Thoracic aorta (tissue), 2 donors: ENCODE measurements at regions not wholly inside any gene's neighbourhood (a gene's known extent, or its start where the extent isn't known, plus 50 kb on each side); places are given as distances from the start of the nearest gene placed in this dataset.
"Not testable (repeated sequence)": the region's sequence is repeated elsewhere in the genome, so short reads cannot be mapped to it uniquely, and the experiment has no call there.

Source experiments
- ATAC-seq: fragments of 150-250 bp; one replicate; pipeline ENCODE4 v1.8.0; 2017; ENCODE audit warnings: low read depth; ENCODE audit not compliant: insufficient number of reproducible peaks, low FRiP score
- DNase-seq: peaks from one replicate; pipeline ENCODE4 v3.0.0-alpha.2; 2020; ENCODE audit warnings: low spot score
- H3K27ac ChIP-seq, 2 donors: fragments of 200-600 bp; sonication (generic); 1 replicate in 1 of 2; 2 replicates in 1 of 2; pipeline ENCODE4 v1.5.1; 2016; ENCODE audit warnings: mild to moderate bottlenecking in 2 of 2, moderate library complexity in 2 of 2
- H3K27me3 ChIP-seq: fragments of 200-600 bp; sonication (generic); replicated peaks from 2 replicates; pipeline ENCODE4 v1.6.0; 2016; ENCODE audit warnings: mild to moderate bottlenecking; ENCODE audit not compliant: insufficient read depth
- H3K36me3 ChIP-seq: fragments of 200-600 bp; sonication (generic); one replicate; pipeline ENCODE4 v1.5.1; 2016
- H3K4me1 ChIP-seq, 2 donors: fragments of 200-600 bp; sonication (generic); 1 replicate in 1 of 2; 2 replicates in 1 of 2; pipeline versions ENCODE4 v1.5.1 to v1.6.0; 2016; ENCODE audit warnings: low read depth in 2 of 2, mild to moderate bottlenecking in 1 of 2; ENCODE audit not compliant: control insufficient read depth in 1 of 2
- H3K4me3 ChIP-seq: fragments of 200-600 bp; sonication (generic); 2 replicates; pipeline ENCODE4 v1.5.1; 2016; ENCODE audit warnings: mild to moderate bottlenecking
- H3K9me3 ChIP-seq: fragments of 200-600 bp; sonication (generic); 2 replicates; pipeline ENCODE4 v1.5.1; 2016
- TF ChIP-seq, protein P1 (sequence below): fragments of 200-600 bp; sonication (generic); IDR thresholded peaks from one replicate; pipeline ENCODE4 v1.5.1; 2019; ENCODE audit warnings: antibody characterized with exemption

GRCh38 chr20:53782612-53783246 lies 189.1 kb upstream of the ZNF217 start:
- DNase-seq (no peak), ATAC-seq (no peak)
- Histone ChIP-seq H3K27ac (no peak overlapping the region), H3K4me1 (no peaks in the 10 kb centered on the region), H3K4me3 (no peak overlapping the region), H3K27me3 (no peaks in the 10 kb centered on the region), H3K9me3 (no peaks in the 10 kb centered on the region), H3K36me3 (no peaks in the 10 kb centered on the region)
- TF ChIP-seq, protein P1, sequence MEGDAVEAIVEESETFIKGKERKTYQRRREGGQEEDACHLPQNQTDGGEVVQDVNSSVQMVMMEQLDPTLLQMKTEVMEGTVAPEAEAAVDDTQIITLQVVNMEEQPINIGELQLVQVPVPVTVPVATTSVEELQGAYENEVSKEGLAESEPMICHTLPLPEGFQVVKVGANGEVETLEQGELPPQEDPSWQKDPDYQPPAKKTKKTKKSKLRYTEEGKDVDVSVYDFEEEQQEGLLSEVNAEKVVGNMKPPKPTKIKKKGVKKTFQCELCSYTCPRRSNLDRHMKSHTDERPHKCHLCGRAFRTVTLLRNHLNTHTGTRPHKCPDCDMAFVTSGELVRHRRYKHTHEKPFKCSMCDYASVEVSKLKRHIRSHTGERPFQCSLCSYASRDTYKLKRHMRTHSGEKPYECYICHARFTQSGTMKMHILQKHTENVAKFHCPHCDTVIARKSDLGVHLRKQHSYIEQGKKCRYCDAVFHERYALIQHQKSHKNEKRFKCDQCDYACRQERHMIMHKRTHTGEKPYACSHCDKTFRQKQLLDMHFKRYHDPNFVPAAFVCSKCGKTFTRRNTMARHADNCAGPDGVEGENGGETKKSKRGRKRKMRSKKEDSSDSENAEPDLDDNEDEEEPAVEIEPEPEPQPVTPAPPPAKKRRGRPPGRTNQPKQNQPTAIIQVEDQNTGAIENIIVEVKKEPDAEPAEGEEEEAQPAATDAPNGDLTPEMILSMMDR = no peak

DNA sequence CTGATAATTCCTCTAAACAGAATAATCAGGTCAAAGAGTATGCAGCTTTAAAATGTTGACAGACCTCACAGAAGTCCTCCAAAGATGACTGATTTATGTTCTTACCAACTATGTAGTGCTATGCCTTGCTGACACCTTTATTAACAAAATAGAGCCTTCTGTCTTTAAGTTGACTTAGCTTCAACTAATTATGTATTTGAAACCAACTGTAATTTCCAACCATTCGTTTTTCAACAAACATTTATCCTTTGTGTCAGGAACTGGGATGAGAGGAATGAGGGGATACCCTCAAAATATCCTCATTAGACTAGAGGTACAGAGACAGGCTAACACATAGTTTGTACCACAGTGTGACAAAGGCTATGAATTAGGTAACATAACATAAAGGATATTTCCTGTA lies 186.2 kb upstream of the ZNF217 start:
- Histone ChIP-seq H3K27me3 (no peaks in the 10 kb centered on the region), H3K27ac (no peak overlapping the region), H3K4me3 (no peak overlapping the region), H3K9me3 (no peaks in the 10 kb centered on the region), H3K4me1 (no peaks in the 10 kb centered on the region), H3K36me3 (no peaks in the 10 kb centered on the region)
- ATAC-seq (no peak), DNase-seq (no peak)
- TF ChIP-seq, protein P1 = no peak

DNA sequence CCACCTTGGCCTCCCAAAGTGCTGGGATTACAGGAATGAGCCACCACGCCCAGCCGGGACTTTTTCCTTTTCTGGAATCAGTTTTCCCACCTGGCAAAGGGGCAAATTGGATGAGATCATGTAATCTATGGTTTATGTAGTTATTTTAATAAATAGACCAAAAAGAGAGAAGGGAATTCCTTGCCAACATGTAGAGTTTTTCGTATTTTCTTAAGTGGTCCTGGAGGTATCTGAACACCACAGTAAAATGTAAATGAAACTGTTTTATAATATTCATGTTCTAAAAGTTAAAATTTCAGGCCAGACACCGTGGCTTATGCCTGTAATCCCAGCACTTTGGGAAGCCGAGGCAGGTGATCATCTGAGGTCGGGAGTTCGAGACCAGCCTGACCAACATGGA lies 185.1 kb upstream of the ZNF217 start:
- Histone ChIP-seq H3K27ac (no peak overlapping the region), H3K9me3 (no peaks in the 10 kb centered on the region), H3K4me1 (peaks cover 0 to 11% of the 10 kb centered on the region in 2 donors), H3K36me3 (no peaks in the 10 kb centered on the region), H3K27me3 (no peaks in the 10 kb centered on the region), H3K4me3 (no peak overlapping the region)
- DNase-seq (no peak), ATAC-seq (no peak)
- TF ChIP-seq, protein P1 = no peak

- no peaks in the 10 kb centered on the region for H3K36me3 ChIP-seq
- no peak overlapping the region for H3K27ac ChIP-seq
- TF ChIP-seq, protein P1 = no peak
- H3K9me3 ChIP-seq = no peaks in the 10 kb centered on the region
- DNase-seq = no peak
- no peak overlapping the region for H3K4me3 ChIP-seq
- no peak for ATAC-seq
- H3K4me1 ChIP-seq = peaks cover 5 to 17% of the 10 kb centered on the region in 2 donors
- no peaks in the 10 kb centered on the region for H3K27me3 ChIP-seq
Measured at GRCh38 chr20:53778041-53778516, 184.4 kb upstream of the ZNF217 start.

GRCh38 chr20:53777402-53777801 lies 183.8 kb upstream of the ZNF217 start:
- ATAC-seq, H3K4me3 ChIP-seq, H3K27me3 ChIP-seq, H3K36me3 ChIP-seq, H3K27ac ChIP-seq, DNase-seq, H3K9me3 ChIP-seq: not testable (repeated sequence)
- H3K4me1 ChIP-seq = peaks cover 5 to 22% of the 10 kb centered on the region in 2 donors

DNA sequence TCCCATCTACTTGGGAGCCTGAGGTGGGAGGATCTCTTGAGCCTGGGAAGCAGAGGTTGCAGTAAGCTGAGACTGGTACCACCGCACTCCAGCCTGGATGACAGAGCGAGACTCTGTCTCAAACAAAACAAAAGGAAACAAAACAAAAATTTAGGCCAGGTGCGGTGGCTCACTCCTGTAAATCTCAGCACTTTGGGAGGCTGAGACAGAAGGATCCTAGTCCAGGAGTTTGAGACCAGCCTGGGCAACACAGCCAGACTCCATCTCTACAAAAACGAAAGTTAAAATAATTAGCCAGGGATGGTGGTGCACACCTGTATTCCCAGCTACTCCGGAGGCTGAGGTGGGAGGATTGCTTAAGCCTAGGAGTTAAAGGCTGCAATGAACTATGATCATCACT lies 183.2 kb upstream of the ZNF217 start:
- DNase-seq (no peak), ATAC-seq (no peak)
- TF ChIP-seq, protein P1 = no peak
- Histone ChIP-seq H3K27ac (no peak overlapping the region), H3K9me3 (no peaks in the 10 kb centered on the region), H3K4me1 (peaks cover 5 to 22% of the 10 kb centered on the region in 2 donors), H3K27me3 (no peaks in the 10 kb centered on the region), H3K36me3 (no peaks in the 10 kb centered on the region), H3K4me3 (no peak overlapping the region)
